GM21737 (cell line): ENCODE measurements at regions not wholly inside any gene's neighbourhood (a gene's known extent, or its start where the extent isn't known, plus 50 kb on each side); places are given as distances from the start of the nearest gene placed in this dataset.
A peak's percentile ranks its signal among the peaks of the same experiment; 100 is the strongest.

Experiments used
- ATAC-seq: cut with Tn5 transposase; IDR thresholded peaks from one replicate; pipeline ENCODE4 v1.9.1; 2021; ENCODE audit warnings: mild to moderate bottlenecking, moderate library complexity; ENCODE audit not compliant: unreplicated experiment

DNA sequence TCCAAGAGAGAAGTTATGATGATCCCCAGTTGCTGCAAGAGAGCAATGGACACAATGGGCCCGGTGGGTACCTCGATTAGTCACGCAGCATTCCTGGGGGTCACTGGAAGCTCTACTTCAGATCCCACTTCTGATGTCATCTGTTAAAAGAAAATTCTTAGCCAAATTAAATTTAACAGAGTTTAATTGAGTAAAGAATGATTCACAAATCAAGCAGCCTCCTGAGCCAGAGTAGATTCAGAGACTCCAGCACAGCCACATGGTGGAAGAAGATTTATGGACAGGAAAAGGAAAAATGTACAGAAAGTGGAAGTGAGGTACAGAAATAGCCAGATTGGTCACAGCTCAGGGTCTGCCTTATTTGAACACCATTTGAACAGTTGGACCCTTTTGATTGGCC is 107.5 kb downstream of the SPTSSA start:
- ATAC-seq: no peak

DNA sequence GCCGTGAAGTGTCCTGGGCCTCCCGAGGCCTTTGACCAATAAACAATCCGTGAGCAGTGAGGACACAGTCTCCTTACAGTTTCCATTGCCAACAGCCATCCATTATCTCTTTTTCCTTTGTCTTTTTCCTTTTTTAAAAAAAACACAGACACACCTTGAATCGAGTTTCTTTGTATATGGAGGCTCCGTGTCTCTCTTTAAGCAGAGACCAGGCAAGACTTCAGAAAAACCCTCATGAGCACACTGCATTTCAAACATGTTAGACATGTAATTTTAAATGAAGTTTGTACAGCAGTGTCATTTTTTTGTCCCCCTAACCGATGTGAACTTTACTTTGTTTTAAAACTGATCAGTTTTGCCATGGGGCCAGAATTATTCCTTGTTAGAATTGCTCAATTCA is 111.1 kb downstream of the SPTSSA start:
- ATAC-seq: no peak

DNA sequence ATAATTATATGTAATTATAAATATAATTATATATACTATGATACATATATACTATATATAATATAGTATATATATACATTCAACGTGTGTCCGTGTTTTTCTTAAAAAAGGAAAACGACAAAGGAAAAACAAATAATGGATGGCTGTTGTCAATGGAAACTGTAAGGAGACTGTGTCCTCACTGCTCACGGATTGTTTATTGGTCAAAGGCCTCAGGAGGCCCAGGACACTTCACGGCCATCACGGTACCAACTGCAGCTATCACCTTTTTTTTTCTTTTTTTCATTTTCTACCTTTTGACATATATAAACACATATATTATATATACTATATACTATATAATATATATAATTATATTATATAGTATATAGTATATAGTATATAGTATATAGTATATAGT is 113.4 kb downstream of the SPTSSA start:
- ATAC-seq: no peak

DNA sequence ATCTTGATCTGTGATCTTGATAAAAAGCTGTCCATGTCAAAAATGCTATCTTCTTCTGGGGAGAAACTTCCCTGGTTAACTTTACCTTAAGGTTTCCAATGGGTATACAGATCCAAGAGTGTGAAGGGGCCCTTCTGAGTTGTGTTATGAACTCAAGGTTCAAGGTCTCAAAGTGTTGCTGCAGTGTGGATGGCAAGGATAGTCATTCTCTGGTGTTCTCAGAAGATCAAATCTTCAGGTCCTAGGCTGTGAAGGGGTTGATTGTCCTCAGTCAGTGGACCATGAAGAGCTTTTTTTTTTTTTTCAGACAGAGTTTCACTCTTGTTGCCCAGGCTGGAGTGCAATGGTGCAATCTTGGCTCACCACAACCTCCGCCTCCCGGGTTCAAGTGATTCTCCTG is 114.4 kb downstream of the SPTSSA start:
- no peak for ATAC-seq

DNA sequence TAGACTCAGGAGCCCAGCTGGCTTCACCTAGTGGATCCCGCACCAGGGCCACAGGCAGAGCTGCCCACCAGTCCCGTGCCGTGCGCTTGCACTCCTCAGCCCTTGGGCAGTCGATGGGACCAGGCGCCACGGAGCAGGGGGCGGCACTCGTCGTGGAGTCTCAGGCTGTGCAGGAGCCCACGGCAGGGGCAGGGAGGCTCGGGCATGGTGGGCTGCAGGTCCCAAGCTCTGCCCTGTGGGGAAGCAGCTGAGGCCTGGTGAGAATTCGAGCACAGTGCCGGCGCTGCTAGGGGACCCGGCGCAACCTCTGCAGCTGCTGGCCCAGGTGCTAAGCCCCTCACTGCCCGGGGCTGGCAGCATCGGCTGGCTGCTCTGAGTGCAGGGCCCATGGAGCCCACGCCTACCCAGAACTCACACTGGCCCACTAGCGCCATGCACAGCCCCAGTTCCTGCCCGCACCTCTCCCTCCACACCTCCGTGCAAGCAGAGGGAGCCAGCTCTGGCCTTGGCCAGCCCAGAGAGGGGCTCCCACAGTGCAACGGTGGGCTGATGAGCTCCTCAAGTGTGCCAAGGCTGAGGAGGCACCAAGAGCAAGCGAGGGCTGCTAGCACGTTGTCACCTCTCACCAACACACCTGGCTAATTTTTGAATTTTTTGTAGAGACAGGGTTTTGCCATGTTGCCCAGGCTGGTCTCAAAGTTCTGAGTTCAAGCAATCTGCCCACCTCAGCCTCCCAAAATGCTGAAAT is 116.1 kb downstream of the SPTSSA start:
- no peak for ATAC-seq

DNA sequence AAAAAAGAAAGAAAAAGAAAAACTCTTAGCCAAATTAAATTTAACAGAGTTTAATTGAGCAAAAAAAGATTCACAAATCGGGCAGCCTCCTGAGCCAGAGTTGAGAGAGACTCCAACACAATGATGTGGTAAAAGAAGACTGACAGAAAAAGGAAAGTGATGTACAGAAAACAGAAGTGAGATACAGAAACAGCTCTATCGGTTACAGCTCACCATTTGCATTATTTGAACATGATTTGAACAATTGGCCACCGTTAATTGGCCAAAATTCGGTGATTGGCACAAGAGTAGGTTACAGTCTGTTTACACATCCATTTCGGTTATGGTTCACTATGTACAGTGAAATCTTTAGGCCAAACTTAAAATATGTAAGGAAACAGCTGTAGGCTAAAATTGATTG is 117.7 kb downstream of the SPTSSA start:
- no peak for ATAC-seq

DNA sequence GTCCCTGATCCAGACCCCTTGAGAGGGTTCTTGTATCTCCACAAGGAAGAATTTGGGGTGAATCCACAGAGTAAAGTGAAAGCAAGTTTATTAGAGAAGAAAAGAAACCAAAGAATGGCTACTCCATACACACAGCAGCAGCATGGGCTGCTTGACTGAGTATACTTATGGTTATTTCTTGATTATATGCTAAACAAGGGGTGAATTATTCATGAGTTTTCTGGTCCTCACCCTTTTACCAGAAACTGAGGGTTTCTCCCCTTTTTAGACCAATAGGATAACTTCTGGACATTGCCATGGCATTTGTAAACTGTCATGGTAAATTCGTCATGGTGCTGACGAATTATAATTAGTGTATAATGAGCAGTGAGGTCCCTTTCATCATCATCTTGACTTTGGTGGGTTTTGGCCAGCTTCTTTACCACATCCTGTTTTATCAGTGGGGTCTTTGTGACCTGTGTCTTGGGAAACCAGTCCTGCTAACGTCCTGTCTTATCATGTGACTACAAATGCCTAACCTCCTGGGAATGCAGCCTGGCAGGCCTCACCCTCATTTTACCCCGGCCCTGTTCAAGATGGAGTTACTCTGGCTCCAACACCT is 121.9 kb downstream of the SPTSSA start:
- ATAC-seq: no peak

DNA sequence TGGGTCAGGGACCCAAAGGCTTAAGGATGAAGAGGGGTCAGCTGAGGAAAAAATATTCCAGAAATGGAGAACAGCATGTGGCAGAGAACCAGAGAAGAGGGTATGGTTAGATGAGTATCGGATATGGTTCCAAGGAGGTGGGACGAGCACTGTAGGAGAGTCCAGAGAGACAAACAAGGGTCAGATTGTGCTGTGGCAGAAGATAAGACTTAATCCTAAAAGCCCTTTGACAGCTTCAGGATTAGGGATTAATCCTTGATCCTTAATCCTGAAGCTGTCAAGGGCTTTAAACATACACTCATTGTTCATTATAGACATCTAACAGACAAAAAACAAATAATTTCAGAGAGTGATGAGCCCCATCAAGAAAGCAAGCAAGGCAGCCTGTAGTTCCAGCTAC is 124.0 kb downstream of the SPTSSA start:
- ATAC-seq: no peak

DNA sequence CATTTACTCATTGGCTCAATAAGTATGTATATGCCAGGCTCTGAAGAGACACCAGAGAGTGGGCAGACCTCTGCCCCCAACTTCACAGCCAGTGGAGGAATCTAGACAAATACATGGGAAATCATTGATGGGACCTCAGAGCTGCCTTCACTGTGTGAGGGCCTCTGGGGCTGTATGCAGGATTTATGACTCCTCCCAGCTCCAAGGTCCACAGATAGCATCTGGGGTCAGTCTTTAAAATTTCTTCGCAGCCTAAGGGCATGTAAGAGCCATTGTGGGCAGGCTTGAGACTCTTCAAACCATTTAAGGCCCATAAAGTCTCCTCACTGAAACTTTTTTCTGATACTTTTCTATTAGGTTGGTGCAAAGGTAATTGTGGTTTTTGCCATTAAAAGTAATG is 125.5 kb downstream of the SPTSSA start:
- no peak for ATAC-seq

DNA sequence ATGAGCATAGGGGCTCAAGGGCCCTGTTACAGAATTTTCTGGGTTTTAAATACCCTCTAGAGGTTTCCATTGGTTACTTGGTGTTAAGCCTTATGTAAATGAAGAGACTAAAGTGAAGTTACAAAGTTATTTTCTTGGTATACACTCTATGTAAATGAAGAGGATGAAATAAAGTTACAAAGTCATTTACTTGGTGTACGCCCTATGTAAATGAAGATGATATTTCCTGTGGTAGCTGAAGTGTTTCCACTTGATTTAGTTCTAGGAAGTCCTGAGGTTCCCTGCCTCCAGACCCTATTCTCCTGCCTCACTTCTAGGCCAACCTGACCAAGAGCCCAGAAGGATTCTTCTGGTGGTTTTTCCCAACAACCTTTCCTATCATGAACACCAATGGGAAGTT is 126.1 kb downstream of the SPTSSA start:
- ATAC-seq: no peak

DNA sequence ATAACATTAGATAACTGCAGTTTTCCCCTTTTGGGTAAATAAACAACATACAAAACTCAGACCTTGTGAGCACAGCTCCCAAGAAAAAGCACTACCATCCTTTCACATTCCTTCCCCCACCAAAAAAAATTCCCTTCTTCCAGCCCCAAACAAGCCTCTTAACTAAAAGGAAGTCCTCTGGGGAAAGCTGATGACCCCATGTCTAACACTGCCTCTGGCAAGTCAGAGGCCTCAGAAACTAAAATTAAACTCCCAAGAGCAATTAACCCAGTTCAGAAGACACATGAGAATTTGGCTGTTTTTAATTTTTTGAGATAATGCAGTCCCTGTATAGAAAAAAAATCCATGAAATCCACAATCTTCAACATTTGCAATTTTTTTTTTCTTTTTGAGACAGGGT is 127.7 kb downstream of the SPTSSA start:
- ATAC-seq: no peak

DNA sequence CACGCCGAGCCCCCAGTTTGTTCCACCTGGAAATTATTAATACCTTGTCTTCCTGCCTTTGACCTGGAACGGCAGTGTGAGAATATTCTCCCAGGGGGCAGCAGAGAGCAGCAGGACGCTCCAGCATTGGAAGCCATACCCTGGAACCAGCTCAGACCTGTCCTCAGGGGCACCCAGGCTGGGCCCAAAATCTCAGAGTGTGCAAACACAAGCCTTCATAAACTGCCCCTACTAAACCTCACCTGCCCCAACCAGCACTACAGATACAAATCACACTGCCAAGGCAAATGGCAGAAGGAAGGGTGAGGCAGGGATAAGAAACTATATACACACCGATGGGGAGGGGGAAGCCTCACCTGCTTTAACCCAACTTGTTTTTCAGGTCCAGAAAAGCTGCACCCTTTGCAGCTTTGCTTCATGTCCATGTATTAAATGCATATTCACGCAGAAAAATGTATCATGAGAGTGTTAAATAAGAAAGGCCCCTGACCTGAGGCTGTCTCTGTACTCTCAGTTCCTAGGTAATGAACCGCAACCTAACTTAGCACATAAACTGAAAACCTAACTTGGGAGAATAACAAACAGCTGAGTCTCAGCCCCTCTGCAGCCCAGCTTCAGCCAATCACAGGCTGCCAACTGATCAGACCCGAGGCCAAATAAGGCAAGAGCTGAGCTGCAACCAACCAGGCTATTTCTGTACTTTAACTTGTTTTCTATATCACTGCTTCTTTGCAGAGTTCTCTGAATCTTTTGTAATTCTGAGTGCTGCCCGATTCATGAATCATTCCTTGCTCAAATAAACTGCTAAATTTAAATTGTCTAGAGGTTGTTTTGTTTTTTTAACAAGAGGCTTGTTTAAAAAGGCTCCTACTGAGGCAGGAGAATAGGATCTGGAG is 130.1 kb downstream of the SPTSSA start:
- ATAC-seq: peak; percentile 83

DNA sequence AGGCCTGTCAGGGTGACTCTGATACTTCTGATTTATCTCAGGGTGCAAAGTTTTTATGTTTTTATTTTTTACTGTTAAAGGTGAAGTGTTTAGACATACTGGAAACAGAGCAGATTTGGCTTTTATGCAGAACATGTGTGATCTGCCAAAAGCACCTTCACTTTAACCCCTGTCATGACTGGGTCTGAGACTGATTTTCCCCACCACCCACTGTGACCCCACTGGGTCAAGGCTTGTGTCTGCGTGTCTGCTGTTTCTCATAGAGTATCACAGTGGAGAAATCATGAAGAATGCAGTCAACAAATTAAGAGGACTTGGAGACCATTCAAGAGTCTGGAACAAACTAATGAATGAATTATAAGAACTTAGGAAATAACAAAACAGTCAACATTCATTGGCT is 131.2 kb downstream of the SPTSSA start:
- no peak for ATAC-seq

DNA sequence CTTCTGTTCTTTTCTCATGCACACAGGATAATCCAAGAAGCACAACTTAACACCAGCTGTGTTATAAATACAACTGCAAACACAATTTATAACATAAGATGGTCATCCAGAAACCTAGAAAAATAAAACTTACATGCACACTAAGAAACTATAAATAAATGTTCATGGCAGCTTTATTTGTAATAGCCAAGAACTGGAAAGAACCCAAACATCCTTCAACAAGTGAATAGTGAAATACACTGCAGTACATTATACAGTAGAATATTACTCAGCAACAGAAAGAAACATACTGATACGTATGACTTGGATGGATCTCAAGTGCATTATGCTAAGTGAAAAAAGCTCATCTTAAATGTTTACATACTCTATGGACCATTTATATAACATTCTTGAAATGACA is 132.7 kb downstream of the SPTSSA start:
- no peak for ATAC-seq

DNA sequence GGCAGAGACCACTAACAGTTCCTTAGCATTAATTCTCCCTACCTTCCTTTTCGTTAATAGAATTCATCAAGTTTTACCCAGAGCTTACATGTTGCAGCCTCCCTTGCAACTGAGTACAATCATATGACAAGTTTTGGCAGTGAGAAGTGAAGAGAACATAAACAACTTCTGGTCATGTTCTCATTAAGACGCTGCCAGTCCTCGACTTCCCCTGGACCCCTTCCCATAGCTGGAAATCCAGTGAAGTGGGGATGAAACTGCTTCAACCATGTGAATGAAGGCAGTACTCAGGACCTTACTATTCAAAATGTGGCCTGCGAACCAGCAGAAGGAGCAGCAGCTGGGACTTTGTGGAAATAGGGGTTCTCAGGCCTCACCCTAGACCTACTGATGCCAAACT is 133.9 kb downstream of the SPTSSA start:
- no peak for ATAC-seq

DNA sequence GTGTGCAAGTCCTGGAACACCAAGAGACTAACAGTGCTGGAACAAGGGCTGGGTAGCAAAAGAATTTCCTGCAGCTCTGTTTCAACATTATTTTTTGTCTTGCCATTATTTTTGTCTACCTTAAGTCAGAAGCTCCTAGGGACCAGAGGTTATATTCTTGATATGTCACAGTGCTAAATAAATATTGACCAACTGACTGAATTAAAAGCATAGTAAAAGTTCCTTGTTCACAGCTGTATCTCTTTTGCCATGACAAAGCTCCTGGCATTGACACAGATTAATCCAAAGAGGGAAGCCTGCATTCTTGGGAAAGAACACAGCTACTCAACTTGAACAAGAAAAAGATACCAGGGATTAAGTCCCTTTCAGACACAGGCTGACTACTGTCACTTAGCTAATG is 136.5 kb downstream of the SPTSSA start:
- no peak for ATAC-seq

DNA sequence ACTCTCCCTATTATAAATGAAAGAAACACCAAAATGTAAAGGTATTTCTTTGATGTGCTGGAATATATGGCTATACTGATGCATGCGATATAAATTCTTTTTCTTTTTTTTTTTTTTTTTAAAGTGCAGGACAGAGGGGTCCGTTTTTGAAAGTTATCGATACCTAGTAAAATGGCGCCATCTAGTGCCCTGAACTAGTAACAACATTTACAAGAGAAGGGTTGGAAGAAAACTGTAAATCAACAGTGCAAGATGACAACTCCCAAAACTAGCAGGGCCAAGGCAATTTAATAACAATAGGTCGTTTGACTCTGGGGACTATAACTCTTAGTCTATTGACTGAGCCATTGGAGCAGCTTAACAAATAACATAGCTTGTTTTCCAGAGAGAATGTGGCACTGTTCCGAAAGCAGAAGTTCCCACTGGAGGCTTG is 137.7 kb downstream of the SPTSSA start:
- no peak for ATAC-seq

DNA sequence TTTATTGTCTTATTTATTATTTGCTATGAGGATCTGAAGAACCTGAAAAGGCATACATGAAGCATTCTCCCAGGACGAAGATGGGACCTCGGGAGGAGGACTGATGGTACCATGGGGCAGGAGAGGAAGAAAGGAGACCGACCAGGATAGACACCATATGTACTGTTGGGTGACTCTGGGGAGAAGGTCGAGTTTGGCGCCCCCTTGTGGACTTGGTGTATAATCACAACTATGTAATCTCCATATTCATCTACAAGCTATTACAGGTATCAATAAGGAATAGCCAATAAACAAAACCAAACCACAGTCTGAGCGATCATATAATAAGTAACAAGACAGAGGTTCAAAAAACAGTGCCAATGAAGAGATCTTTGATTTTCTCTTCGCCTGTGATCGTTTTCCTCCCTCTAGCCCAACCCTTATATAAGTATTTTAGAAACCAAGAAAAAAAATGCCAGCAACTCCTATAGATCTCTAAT is 139.1 kb downstream of the SPTSSA start:
- no peak for ATAC-seq

DNA sequence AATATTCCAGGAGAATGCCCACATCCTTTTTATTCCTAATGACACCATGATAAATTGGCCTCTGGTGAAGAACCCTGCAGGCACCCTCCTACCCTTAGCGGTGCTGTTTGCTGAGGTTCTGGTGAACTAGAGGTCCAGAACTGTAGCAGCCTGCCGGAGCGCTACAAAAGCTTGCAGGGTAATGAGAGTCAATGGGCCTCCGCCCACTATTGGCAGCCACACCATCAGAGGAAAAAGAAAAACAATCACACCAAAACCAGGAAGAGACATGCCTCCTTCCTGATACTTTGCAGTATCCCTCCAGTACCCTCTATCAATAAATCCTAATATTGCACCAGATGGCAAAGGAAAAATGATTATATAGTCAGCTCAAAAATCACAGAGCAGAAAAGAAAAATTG is 142.9 kb downstream of the SPTSSA start:
- no peak for ATAC-seq

DNA sequence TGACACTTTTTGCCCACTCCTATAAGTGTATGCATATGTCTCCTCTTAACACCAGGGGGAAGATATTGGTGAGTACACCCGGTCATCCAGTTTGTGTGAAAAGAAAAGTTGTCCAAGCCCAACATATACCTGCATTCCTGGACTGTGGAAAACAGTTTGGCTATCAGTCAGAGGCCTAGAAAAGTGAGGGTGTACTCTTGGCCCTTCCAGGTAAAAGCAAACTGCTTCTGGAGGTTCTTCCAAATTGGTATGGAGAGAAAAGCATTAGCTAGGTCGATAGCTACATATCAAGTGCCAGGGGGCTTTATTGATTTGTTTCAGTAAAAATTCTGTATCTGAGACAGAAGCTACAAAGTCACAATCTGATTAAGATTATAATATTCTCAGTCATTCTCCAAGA is 144.0 kb downstream of the SPTSSA start:
- ATAC-seq: no peak

DNA sequence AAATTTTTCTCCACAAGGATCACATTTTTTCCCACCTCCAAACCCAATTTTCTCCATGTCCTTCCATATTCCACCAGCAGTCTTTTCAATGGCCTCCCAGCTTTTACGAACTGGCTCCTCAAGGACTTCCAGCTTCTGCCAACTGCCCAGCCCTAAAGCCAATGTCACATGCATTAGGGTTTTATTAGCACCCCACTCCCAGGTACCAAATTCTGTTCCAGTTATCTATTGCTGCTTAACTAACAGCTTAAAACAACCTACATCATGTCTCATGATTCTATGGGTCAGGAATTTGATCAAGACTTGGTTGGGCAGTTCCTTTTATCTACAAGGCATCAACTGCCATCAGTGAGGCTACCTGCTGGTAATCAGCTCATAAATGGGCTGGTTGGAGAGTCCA is 151.3 kb downstream of the SPTSSA start:
- no peak for ATAC-seq

DNA sequence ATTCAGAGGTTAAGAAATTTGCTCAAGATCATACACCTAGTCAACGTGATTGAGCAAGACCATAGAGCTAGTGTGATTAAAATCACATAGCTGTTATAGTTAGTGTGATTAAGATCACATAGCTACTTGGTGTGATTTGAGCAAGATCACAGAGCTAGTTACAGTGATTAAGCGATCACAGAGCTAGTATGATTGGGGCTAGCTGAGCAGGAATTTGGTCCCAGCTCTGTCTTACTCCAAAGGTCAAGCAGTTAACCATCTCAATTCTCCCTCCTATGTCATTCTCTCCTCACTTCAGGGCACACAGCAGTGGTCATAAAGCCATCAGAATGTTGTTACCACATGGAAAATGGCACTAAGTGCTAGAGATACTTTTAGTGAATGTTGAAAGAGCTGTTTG is 158.2 kb downstream of the SPTSSA start:
- ATAC-seq: no peak
